ENCODE measurements at regions not wholly inside any gene's neighbourhood (a gene's known extent, or its start where the extent isn't known, plus 50 kb on each side); places are given as distances from the start of the nearest gene placed in this dataset.

- TF ChIP-seq MNT (IDR thresholded peaks at IDR 0.05): peak; percentile 30; the same call in 1 of the 2 replicates
- no peak for TF ChIP-seq HOXA5 (CRISPR knock-in tag; IDR thresholded peaks at IDR 0.05)
- TF ChIP-seq RAD51 (IDR thresholded peaks at IDR 0.05; ENCODE audit: borderline replicate concordance): peak; percentile 32; the same call in 1 of the 2 replicates
- no peak for TF ChIP-seq PRPF4 (IDR thresholded peaks at IDR 0.05; ENCODE audit: low read depth, low read length, poor library complexity, severe bottlenecking)
- no peak for TF ChIP-seq CHD4 (IDR thresholded peaks at IDR 0.05; ENCODE audit: borderline replicate concordance, low read length)
- TF ChIP-seq MAZ (IDR thresholded peaks at IDR 0.05; ENCODE audit: borderline replicate concordance, low read depth, low read length): no peak
- no peak for TF ChIP-seq MAZ (CRISPR knock-in tag; IDR thresholded peaks at IDR 0.05; ENCODE audit: low read depth)
- TF ChIP-seq ZNF160 (CRISPR knock-in tag; IDR thresholded peaks at IDR 0.05): no peak
- TF ChIP-seq ZNF34 (CRISPR knock-in tag; IDR thresholded peaks at IDR 0.05; ENCODE audit: borderline replicate concordance): no peak
- no peak for TF ChIP-seq NAIF1 (CRISPR knock-in tag; IDR thresholded peaks at IDR 0.05; ENCODE audit: borderline replicate concordance)
- no peak for TF ChIP-seq KDM1A (CRISPR knock-in tag; IDR thresholded peaks at IDR 0.05)
- TF ChIP-seq MTERF4 (CRISPR knock-in tag; IDR thresholded peaks at IDR 0.05): no peak
- no peak for TF ChIP-seq ZNF883 (CRISPR knock-in tag; IDR thresholded peaks at IDR 0.05; ENCODE audit: not compliant biosample characterization)
- TF ChIP-seq STAT6 (CRISPR knock-in tag; IDR thresholded peaks at IDR 0.05; ENCODE audit: borderline replicate concordance): no peak
- no peak for TF ChIP-seq ISL2 (CRISPR knock-in tag; IDR thresholded peaks at IDR 0.05)
- TF ChIP-seq AHDC1 (CRISPR knock-in tag; IDR thresholded peaks at IDR 0.05; ENCODE audit: borderline replicate concordance): no peak
- no peak for TF ChIP-seq ZFYVE20 (CRISPR knock-in tag; IDR thresholded peaks at IDR 0.05; ENCODE audit: borderline replicate concordance, low read depth)
- peak; percentile 30; the same call in 1 of the 2 replicates for TF ChIP-seq FOXA1 (IDR thresholded peaks at IDR 0.05)
- no peak for TF ChIP-seq FOXA1 (CRISPR knock-in tag; IDR thresholded peaks at IDR 0.05)
- TF ChIP-seq IKZF1 (IDR thresholded peaks at IDR 0.05): peak; percentile 90
- peak; percentile 53; the same call in 1 of the 2 replicates for TF ChIP-seq FOXP1 (IDR thresholded peaks at IDR 0.05)
- TF ChIP-seq FOXP1 (CRISPR knock-in tag; IDR thresholded peaks at IDR 0.05): no peak
- no peak for TF ChIP-seq SATB2 (CRISPR knock-in tag; IDR thresholded peaks at IDR 0.05)
Observed at GRCh38 chr17:79521225-79521624, 89.6 kb downstream of the RBFOX3 start (continued).

Measured in HepG2 (cell line).